Sigmoid colon (tissue), 6 donors: ENCODE measurements at regions not wholly inside any gene's neighbourhood (a gene's known extent, or its start where the extent isn't known, plus 50 kb on each side); places are given as distances from the start of the nearest gene placed in this dataset.

Source experiments
- DNase-seq: peaks from one replicate; pipeline ENCODE4 v3.0.0-alpha.2; 2019
- H3K27ac ChIP-seq, 4 donors: fragments of 200-600 bp; sonication (generic); one replicate each; pipeline ENCODE4 v1.5.1; 2016 to 2019; ENCODE audit warnings: mild to moderate bottlenecking in 1 of 4
- H3K27me3 ChIP-seq, 3 donors: fragments of 200-600 bp; sonication (generic); one replicate each; pipeline ENCODE4 v1.5.1; 2019; ENCODE audit warnings: mild to moderate bottlenecking in 1 of 3
- H3K36me3 ChIP-seq, 4 donors: fragments of 200-600 bp; sonication (generic); one replicate each; pipeline ENCODE4 v1.5.1; 2016 to 2019
- H3K4me1 ChIP-seq, 4 donors: fragments of 200-600 bp; sonication (generic); one replicate each; pipeline ENCODE4 v1.5.1; 2017 to 2019
- H3K4me3 ChIP-seq, 4 donors: fragments of 200-600 bp; sonication (generic); one replicate each; pipeline ENCODE4 v1.5.1; 2017 to 2019; ENCODE audit warnings: mild to moderate bottlenecking in 2 of 4, moderate library complexity in 1 of 4
- H3K9me3 ChIP-seq, 4 donors: fragments of 200-600 bp in 3 of 4; sonication (generic) in 3 of 4; one replicate each; pipeline versions ENCODE4 v1.5.1 to v1.6.1; 2013 to 2019
- CTCF ChIP-seq, 4 experiments: fragments of 450-650 bp in 3 of 4; fragments of 200-600 bp in 1 of 4; IDR thresholded peaks; one replicate each; pipeline ENCODE4 v1.5.1; 2016 to 2019; ENCODE audit warnings: antibody characterized with exemption in 4 of 4, mild to moderate bottlenecking in 3 of 4, moderate library complexity in 2 of 4
- EP300 ChIP-seq, 4 donors: sonication (generic); formaldehyde crosslinking; IDR thresholded peaks; one replicate each; pipeline ENCODE4 v1.6.1; 2017; ENCODE audit warnings: antibody characterized with exemption in 4 of 4
- POLR2A ChIP-seq, 2 donors: fragments of 450-650 bp; IDR thresholded peaks; one replicate each; pipeline ENCODE4 v1.6.1; 2016; ENCODE audit warnings: antibody characterized with exemption in 2 of 2, mild to moderate bottlenecking in 2 of 2, moderate library complexity in 2 of 2
- POLR2AphosphoS5 ChIP-seq, 4 donors: sonication (generic); formaldehyde crosslinking; IDR thresholded peaks; one replicate each; pipeline ENCODE4 v1.6.1; 2017; ENCODE audit warnings: antibody characterized with exemption in 4 of 4
- WGBS, 2 donors: extraction: QIAGEN DNeasy Blood & Tissue Kit; methylation state at CpG; one replicate each; pipeline ENCODE4 v1.1.7; 2013; 5-methylcytosine and 5-hydroxymethylcytosine counted together
- intact Hi-C: fragments of 100-400 bp; cut with DNase I; formaldehyde crosslinking; loops from one replicate; pipeline ENCODE4 v1.15.1; 2023
- donor health status: healthy with polysubstance abuse.
- donor health status: healthy.

GRCh38 chr12:82529101-82529500, 157.6 kb upstream of the TMTC2 start:
- no peak for TF ChIP-seq POLR2A (IDR thresholded peaks at IDR 0.05)
- no peak for TF ChIP-seq CTCF (IDR thresholded peaks at IDR 0.05)
- TF ChIP-seq POLR2AphosphoS5 (IDR thresholded peaks at IDR 0.05): no peak
- intact Hi-C loops: loop anchor here (5.0 kb wide), 1 partner anchor 1873 kb away; no protein-coding TSS in a partner anchor

GRCh38 chr12:82529954-82530353, 156.8 kb upstream of the TMTC2 start:
- no peak for DNase-seq
- Histone ChIP-seq H3K9me3 (no peaks in the 10 kb centered on the region), H3K27me3 (no peaks in the 10 kb centered on the region), H3K36me3 (no peaks in the 10 kb centered on the region), H3K4me3 (no peak overlapping the region), H3K4me1 (no peaks in the 10 kb centered on the region), H3K27ac (no peak overlapping the region)
- 84 to 87% methylated on average over 3 of the region's 3 CpGs for WGBS, 2 donors
- intact Hi-C loops: loop anchor here (5.0 kb wide), 1 partner anchor 1872 kb away; no protein-coding TSS in a partner anchor
- no peak for TF ChIP-seq EP300 (IDR thresholded peaks at IDR 0.05)
- no peak for TF ChIP-seq POLR2AphosphoS5 (IDR thresholded peaks at IDR 0.05)
- TF ChIP-seq POLR2A (IDR thresholded peaks at IDR 0.05): no peak

More at GRCh38 chr12:82529101-82529500, 157.6 kb upstream of the TMTC2 start:
- 60 to 69% methylated on average over 1 of the region's 1 CpG for WGBS, 2 donors
- DNase-seq: no peak
- no peaks in the 10 kb centered on the region for H3K27me3 ChIP-seq
- H3K9me3 ChIP-seq: no peaks in the 10 kb centered on the region
- no peaks in the 10 kb centered on the region for H3K36me3 ChIP-seq
- H3K27ac ChIP-seq: no peak overlapping the region
- H3K4me1 ChIP-seq: no peaks in the 10 kb centered on the region
- no peak overlapping the region for H3K4me3 ChIP-seq

GRCh38 chr12:82530394-82530793, 156.3 kb upstream of the TMTC2 start:
- WGBS, 2 donors: 55 to 74% methylated on average over 2 of the region's 2 CpGs
- Histone ChIP-seq H3K4me1 (no peaks in the 10 kb centered on the region), H3K9me3 (no peaks in the 10 kb centered on the region), H3K27me3 (no peaks in the 10 kb centered on the region), H3K36me3 (no peaks in the 10 kb centered on the region), H3K4me3 (no peak overlapping the region), H3K27ac (no peak overlapping the region)
- intact Hi-C loops: no loop called here
- no peak for DNase-seq
- TF ChIP-seq POLR2AphosphoS5 (IDR thresholded peaks at IDR 0.05): no peak
- TF ChIP-seq EP300 (IDR thresholded peaks at IDR 0.05): no peak
- TF ChIP-seq CTCF (IDR thresholded peaks at IDR 0.05): no peak
- TF ChIP-seq POLR2A (IDR thresholded peaks at IDR 0.05): no peak

- TF ChIP-seq EP300 (IDR thresholded peaks at IDR 0.05) (no peak), POLR2A (IDR thresholded peaks at IDR 0.05) (no peak), POLR2AphosphoS5 (IDR thresholded peaks at IDR 0.05) (no peak), CTCF (IDR thresholded peaks at IDR 0.05) (no peak)
- Histone ChIP-seq H3K27ac (no peak overlapping the region), H3K4me1 (no peaks in the 10 kb centered on the region), H3K4me3 (no peak overlapping the region), H3K36me3 (no peaks in the 10 kb centered on the region), H3K9me3 (no peaks in the 10 kb centered on the region), H3K27me3 (no peaks in the 10 kb centered on the region)
- no peak for DNase-seq
- 70 to 93% methylated on average over 1 of the region's 1 CpG for WGBS, 2 donors
- intact Hi-C loops: no loop called here
These were observed 153.4 kb upstream of the TMTC2 start for GRCh38 chr12:82533341-82533740.

- TF ChIP-seq POLR2AphosphoS5 (IDR thresholded peaks at IDR 0.05) (no peak), CTCF (IDR thresholded peaks at IDR 0.05) (no peak), POLR2A (IDR thresholded peaks at IDR 0.05) (no peak), EP300 (IDR thresholded peaks at IDR 0.05) (no peak)
These were observed 149.3 kb upstream of the TMTC2 start for GRCh38 chr12:82537436-82537835.

More at GRCh38 chr12:82537436-82537835, 149.3 kb upstream of the TMTC2 start:
- Histone ChIP-seq H3K4me3 (no peak overlapping the region), H3K4me1 (no peaks in the 10 kb centered on the region), H3K36me3 (no peaks in the 10 kb centered on the region), H3K9me3 (peaks cover 0 to 5% (median 0%) of the 10 kb centered on the region in 4 donors), H3K27me3 (no peaks in the 10 kb centered on the region), H3K27ac (no peak overlapping the region)
- 76 to 81% methylated on average over 2 of the region's 2 CpGs for WGBS, 2 donors
- intact Hi-C loops: no loop called here
- DNase-seq: no peak
